Kidney (tissue), 13 donors: ENCODE measurements at regions not wholly inside any gene's neighbourhood (a gene's known extent, or its start where the extent isn't known, plus 50 kb on each side); places are given as distances from the start of the nearest gene placed in this dataset.

ENCODE experiments used
- DNase-seq, 5 donors: peaks; one replicate each; pipeline ENCODE4 v3.0.0-alpha.2; 2013 to 2020
- FAIRE-seq: peaks from 2 replicates; lab custom pipeline; 2012; peaks lifted over from hg19 to GRCh38; lab: Jason Lieb, UNC
- H3K27ac ChIP-seq, 2 donors: one replicate each; pipeline ENCODE4 v1.7.0; 2013; ENCODE audit warnings: low read depth in 2 of 2, low read length in 2 of 2, inconsistent platforms in 1 of 2
- H3K27me3 ChIP-seq: one replicate; pipeline ENCODE4 v1.7.1; 2013; ENCODE audit warnings: low read length, inconsistent platforms; ENCODE audit not compliant: control insufficient read depth, insufficient read depth
- H3K36me3 ChIP-seq, 3 donors: one replicate each; pipeline versions ENCODE4 v1.7.0 to v1.7.1; 2013; ENCODE audit warnings: low read length in 3 of 3, control low read depth in 1 of 3, inconsistent platforms in 1 of 3; ENCODE audit not compliant: insufficient read depth in 3 of 3, control insufficient read depth in 2 of 3
- H3K4me1 ChIP-seq, 3 donors: one replicate each; pipeline versions ENCODE4 v1.7.0 to v1.7.1; 2013; ENCODE audit warnings: low read length in 3 of 3, inconsistent platforms in 1 of 3, low read depth in 1 of 3; ENCODE audit not compliant: control insufficient read depth in 2 of 3, insufficient read depth in 2 of 3
- H3K4me3 ChIP-seq, 3 donors: one replicate each; pipeline versions ENCODE4 v1.7.0 to v1.8.1; 2013; ENCODE audit warnings: low read length in 3 of 3, control low read depth in 1 of 3, inconsistent platforms in 1 of 3
- H3K9ac ChIP-seq, 3 donors: one replicate each; pipeline versions ENCODE4 v1.7.0 to v1.7.1; 2013; ENCODE audit warnings: low read length in 3 of 3, control low read depth in 1 of 3, inconsistent platforms in 1 of 3
- H3K9me3 ChIP-seq, 3 donors: one replicate each; pipeline versions ENCODE4 v1.7.0 to v1.7.1; 2013; ENCODE audit warnings: low read length in 3 of 3, control low read depth in 1 of 3, inconsistent platforms in 1 of 3; ENCODE audit not compliant: control insufficient read depth in 2 of 3, insufficient read depth in 1 of 3
- intact Hi-C: fragments of 100-400 bp; cut with DNase I; formaldehyde crosslinking; loops from one replicate; pipeline ENCODE4 v1.11.1; 2022
- TF ChIP-seq, protein P1 (sequence below): IDR thresholded peaks from 3 replicates; pipeline ENCODE4 v1.5.1; 2012; ENCODE audit warnings: mild to moderate bottlenecking, moderate library complexity, borderline replicate concordance; ENCODE audit not compliant: insufficient read depth; ENCODE audit errors: extremely low read depth
- donor health status: control.
- donor health status: control.
- donor health status: control.
- donor health status: control.
- donor health status: control.
- donor health status: DM: yes; HTN: yes; CAD: no.
- donor health status: Normal renal cell carcinoma (clear cell type).

DNA sequence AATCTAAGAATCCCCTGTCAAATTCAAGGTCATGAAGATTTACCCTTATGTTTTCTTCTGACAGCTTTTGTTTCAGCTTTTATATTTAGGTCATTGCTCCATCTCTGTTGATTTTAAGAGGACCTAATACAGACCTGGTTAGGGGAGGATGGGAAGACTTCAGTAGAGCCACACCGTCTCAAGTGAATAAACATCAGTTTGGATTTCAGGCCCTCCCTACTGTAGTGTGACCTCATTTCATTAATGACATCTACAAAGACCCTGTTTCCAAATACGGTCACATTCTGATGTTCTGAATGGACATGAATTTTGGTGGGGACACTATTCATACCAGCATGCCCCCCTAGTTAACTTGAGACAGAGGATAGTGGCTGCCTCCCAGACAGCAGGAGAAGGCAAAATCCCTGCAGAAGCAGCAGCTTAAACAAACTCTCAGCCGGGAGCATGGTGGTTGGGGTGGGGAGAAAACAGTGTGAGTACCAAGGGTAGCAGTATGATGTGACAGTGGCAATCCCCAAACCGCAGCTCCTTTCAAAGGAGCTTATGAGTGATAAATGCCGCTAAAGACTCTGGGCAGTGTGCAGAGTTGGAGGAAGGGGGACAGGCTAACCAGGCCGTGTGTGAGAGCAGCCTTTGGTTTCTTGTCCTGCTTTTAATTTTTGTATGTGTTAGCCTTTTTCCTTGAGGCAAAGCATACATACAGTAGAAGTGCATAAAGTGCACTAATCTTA lies 65.9 kb upstream of the TNP1 start:
- H3K36me3 ChIP-seq = no peaks in the 10 kb centered on the region
- H3K4me3 ChIP-seq = no peak overlapping the region
- no peaks in the 10 kb centered on the region for H3K4me1 ChIP-seq
- H3K9ac ChIP-seq = no peak overlapping the region
- FAIRE-seq (no peak), DNase-seq (peak in 3 of 5 donors; percentile 27 to 88 (median 72))
- intact Hi-C loops = no loop called here
- no peak overlapping the region for H3K27ac ChIP-seq
- H3K9me3 ChIP-seq = no peaks in the 10 kb centered on the region
- TF ChIP-seq, protein P1, sequence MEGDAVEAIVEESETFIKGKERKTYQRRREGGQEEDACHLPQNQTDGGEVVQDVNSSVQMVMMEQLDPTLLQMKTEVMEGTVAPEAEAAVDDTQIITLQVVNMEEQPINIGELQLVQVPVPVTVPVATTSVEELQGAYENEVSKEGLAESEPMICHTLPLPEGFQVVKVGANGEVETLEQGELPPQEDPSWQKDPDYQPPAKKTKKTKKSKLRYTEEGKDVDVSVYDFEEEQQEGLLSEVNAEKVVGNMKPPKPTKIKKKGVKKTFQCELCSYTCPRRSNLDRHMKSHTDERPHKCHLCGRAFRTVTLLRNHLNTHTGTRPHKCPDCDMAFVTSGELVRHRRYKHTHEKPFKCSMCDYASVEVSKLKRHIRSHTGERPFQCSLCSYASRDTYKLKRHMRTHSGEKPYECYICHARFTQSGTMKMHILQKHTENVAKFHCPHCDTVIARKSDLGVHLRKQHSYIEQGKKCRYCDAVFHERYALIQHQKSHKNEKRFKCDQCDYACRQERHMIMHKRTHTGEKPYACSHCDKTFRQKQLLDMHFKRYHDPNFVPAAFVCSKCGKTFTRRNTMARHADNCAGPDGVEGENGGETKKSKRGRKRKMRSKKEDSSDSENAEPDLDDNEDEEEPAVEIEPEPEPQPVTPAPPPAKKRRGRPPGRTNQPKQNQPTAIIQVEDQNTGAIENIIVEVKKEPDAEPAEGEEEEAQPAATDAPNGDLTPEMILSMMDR = no peak
- H3K27me3 ChIP-seq = no peaks in the 10 kb centered on the region

DNA sequence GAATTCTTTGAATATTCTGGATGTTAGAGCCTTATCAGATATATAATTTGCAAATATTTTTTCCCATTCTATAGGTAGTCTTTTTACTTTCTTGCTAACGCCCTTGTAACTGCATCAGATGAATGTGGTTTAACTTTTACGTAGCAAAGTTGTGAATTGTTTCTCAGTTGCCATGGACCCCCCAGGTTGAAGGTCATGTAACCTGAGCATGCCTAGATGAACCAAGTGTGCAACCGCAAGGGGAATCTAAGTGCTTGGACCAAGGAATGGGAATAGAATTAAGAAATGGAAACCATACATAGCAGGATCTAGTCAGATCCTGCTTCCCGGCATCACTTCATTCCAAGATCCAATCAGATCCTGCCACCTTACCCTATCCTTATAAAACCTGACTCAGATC lies 65.1 kb upstream of the TNP1 start:
- H3K36me3 ChIP-seq = no peaks in the 10 kb centered on the region
- H3K27ac ChIP-seq = no peak overlapping the region
- TF ChIP-seq, protein P1 = no peak
- DNase-seq (peak in 3 of 5 donors; percentile 67 to 78 (median 76)), FAIRE-seq (no peak)
- intact Hi-C loops = no loop called here
- H3K27me3 ChIP-seq = no peaks in the 10 kb centered on the region
- H3K4me1 ChIP-seq = no peaks in the 10 kb centered on the region
- no peak overlapping the region for H3K9ac ChIP-seq
- H3K9me3 ChIP-seq = no peaks in the 10 kb centered on the region
- H3K4me3 ChIP-seq = no peak overlapping the region

DNA sequence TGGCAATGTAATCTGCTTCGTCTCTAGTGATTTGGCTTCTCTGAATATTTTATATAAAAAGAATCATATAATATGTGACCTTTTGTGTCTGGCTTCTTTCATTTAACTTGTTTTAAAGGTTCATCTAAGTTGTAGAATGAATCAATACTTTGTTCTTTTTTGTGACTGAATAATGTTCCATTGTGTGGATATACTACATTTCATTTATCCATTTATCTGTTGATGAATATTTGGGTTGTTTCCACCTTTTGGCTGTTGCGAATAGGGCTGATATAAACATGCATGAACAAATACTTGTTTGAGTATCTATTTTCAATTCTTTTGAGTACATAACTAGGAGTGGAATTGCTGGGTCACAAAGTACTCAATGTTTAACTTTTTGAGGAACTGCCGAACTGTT lies 63.8 kb upstream of the TNP1 start:
- DNase-seq (no peak), FAIRE-seq (no peak)
- Histone ChIP-seq H3K9me3 (no peaks in the 10 kb centered on the region), H3K9ac (no peak overlapping the region), H3K27ac (no peak overlapping the region), H3K4me3 (no peak overlapping the region), H3K36me3 (no peaks in the 10 kb centered on the region), H3K27me3 (no peaks in the 10 kb centered on the region), H3K4me1 (no peaks in the 10 kb centered on the region)
- intact Hi-C loops = no loop called here
- TF ChIP-seq, protein P1 = no peak
